ENCODE measurements at regions not wholly inside any gene's neighbourhood (a gene's known extent, or its start where the extent isn't known, plus 50 kb on each side); places are given as distances from the start of the nearest gene placed in this dataset.

GRCh38 chr9:105004466-105005090, 76.6 kb upstream of the ABCA1 start:
- H3F3A ChIP-seq (ENCODE audit: insufficient read depth, low read length, poor library complexity, severe bottlenecking), result no peaks in the 10 kb centered on the region
- no peak overlapping the region for H3K4me3 ChIP-seq (ENCODE audit: low read length)
- H4K20me1 ChIP-seq (ENCODE audit: insufficient read depth), result no peaks in the 10 kb centered on the region
- no peak overlapping the region for H3K9ac ChIP-seq (ENCODE audit: low read length)
- no peaks in the 10 kb centered on the region for H3K79me2 ChIP-seq (replicated peaks; ENCODE audit: insufficient read depth, low read length)
- H3K27ac ChIP-seq (ENCODE audit: low read length), result no peak overlapping the region
- no peak overlapping the region for H2AFZ ChIP-seq (ENCODE audit: low read depth, low read length)
- H3K9me3 ChIP-seq (ENCODE audit: low read length), result no peaks in the 10 kb centered on the region
- no peak overlapping the region for H3K4me2 ChIP-seq (ENCODE audit: low read length)
- no peak for TF ChIP-seq POLR2AphosphoS5 (IDR thresholded peaks at IDR 0.05)
- no peak for TF ChIP-seq EP300 (conservative IDR thresholded peaks at IDR 0.05; ENCODE audit: poor library complexity, severe bottlenecking)
- TF ChIP-seq RAD21 (conservative IDR thresholded peaks at IDR 0.05), result no peak
- TF ChIP-seq, protein P1, sequence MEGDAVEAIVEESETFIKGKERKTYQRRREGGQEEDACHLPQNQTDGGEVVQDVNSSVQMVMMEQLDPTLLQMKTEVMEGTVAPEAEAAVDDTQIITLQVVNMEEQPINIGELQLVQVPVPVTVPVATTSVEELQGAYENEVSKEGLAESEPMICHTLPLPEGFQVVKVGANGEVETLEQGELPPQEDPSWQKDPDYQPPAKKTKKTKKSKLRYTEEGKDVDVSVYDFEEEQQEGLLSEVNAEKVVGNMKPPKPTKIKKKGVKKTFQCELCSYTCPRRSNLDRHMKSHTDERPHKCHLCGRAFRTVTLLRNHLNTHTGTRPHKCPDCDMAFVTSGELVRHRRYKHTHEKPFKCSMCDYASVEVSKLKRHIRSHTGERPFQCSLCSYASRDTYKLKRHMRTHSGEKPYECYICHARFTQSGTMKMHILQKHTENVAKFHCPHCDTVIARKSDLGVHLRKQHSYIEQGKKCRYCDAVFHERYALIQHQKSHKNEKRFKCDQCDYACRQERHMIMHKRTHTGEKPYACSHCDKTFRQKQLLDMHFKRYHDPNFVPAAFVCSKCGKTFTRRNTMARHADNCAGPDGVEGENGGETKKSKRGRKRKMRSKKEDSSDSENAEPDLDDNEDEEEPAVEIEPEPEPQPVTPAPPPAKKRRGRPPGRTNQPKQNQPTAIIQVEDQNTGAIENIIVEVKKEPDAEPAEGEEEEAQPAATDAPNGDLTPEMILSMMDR (IDR thresholded peaks at IDR 0.05; ENCODE audit: poor library complexity, severe bottlenecking), result no peak
- TF ChIP-seq SMC3 (conservative IDR thresholded peaks at IDR 0.05; ENCODE audit: poor library complexity), result no peak
- no peak for TF ChIP-seq MXI1 (conservative IDR thresholded peaks at IDR 0.05; ENCODE audit: poor library complexity, severe bottlenecking)
- no peak for TF ChIP-seq TAF1 (IDR thresholded peaks at IDR 0.05; ENCODE audit: low read depth)
- TF ChIP-seq, protein P2, sequence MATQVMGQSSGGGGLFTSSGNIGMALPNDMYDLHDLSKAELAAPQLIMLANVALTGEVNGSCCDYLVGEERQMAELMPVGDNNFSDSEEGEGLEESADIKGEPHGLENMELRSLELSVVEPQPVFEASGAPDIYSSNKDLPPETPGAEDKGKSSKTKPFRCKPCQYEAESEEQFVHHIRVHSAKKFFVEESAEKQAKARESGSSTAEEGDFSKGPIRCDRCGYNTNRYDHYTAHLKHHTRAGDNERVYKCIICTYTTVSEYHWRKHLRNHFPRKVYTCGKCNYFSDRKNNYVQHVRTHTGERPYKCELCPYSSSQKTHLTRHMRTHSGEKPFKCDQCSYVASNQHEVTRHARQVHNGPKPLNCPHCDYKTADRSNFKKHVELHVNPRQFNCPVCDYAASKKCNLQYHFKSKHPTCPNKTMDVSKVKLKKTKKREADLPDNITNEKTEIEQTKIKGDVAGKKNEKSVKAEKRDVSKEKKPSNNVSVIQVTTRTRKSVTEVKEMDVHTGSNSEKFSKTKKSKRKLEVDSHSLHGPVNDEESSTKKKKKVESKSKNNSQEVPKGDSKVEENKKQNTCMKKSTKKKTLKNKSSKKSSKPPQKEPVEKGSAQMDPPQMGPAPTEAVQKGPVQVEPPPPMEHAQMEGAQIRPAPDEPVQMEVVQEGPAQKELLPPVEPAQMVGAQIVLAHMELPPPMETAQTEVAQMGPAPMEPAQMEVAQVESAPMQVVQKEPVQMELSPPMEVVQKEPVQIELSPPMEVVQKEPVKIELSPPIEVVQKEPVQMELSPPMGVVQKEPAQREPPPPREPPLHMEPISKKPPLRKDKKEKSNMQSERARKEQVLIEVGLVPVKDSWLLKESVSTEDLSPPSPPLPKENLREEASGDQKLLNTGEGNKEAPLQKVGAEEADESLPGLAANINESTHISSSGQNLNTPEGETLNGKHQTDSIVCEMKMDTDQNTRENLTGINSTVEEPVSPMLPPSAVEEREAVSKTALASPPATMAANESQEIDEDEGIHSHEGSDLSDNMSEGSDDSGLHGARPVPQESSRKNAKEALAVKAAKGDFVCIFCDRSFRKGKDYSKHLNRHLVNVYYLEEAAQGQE (IDR thresholded peaks at IDR 0.05; ENCODE audit: borderline replicate concordance), result no peak
- no peak for TF ChIP-seq EZH2 (IDR thresholded peaks at IDR 0.05; ENCODE audit: borderline replicate concordance, insufficient read depth, low read length, poor library complexity, severe bottlenecking)
- H3K27me3 ChIP-seq (ENCODE audit: insufficient read depth, low read depth, low read length), result no peaks in the 10 kb centered on the region
- H3K36me3 ChIP-seq (ENCODE audit: insufficient read depth, low read length), result no peaks in the 10 kb centered on the region
- H3K9me2 ChIP-seq (ENCODE audit: insufficient read depth, low read length), result no peaks in the 10 kb centered on the region

DNA sequence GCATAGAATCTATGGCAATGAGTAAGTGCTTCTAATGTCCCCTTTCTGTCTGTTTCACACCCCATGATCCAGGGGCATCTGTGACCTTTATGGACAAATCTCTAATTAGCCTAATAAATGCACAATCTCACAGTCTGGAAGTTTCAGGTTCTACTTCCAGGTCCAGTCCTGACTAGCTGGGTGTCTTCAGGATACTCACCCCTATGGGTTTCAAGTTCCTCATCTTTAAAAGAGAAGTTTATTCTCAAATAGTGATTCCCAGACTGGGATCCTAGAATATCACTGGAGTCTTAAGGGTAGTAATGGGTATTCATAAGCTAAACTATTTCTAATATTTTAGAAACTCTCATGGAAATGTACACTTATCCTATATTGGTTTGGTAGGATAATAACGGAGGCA, 77.2 kb upstream of the ABCA1 start:
- H3K79me2 ChIP-seq (replicated peaks; ENCODE audit: insufficient read depth, low read length), result no peaks in the 10 kb centered on the region
- H3F3A ChIP-seq (ENCODE audit: insufficient read depth, low read length, poor library complexity, severe bottlenecking), result no peaks in the 10 kb centered on the region
- H3K36me3 ChIP-seq (ENCODE audit: insufficient read depth, low read length), result no peaks in the 10 kb centered on the region
- H3K4me3 ChIP-seq (ENCODE audit: low read length), result no peak overlapping the region
- H3K4me2 ChIP-seq (ENCODE audit: low read length), result no peak overlapping the region
- TF ChIP-seq, protein P1 (IDR thresholded peaks at IDR 0.05; ENCODE audit: poor library complexity, severe bottlenecking), result no peak
- TF ChIP-seq TAF1 (IDR thresholded peaks at IDR 0.05; ENCODE audit: low read depth) (no peak), SMC3 (conservative IDR thresholded peaks at IDR 0.05; ENCODE audit: poor library complexity) (no peak), MXI1 (conservative IDR thresholded peaks at IDR 0.05; ENCODE audit: poor library complexity, severe bottlenecking) (no peak), EP300 (conservative IDR thresholded peaks at IDR 0.05; ENCODE audit: poor library complexity, severe bottlenecking) (no peak)
- no peaks in the 10 kb centered on the region for H4K20me1 ChIP-seq (ENCODE audit: insufficient read depth)
- no peaks in the 10 kb centered on the region for H3K9me3 ChIP-seq (ENCODE audit: low read length)
- no peak overlapping the region for H3K27ac ChIP-seq (ENCODE audit: low read length)
- no peaks in the 10 kb centered on the region for H3K27me3 ChIP-seq (ENCODE audit: insufficient read depth, low read depth, low read length)
- no peak overlapping the region for H3K9ac ChIP-seq (ENCODE audit: low read length)
- no peak overlapping the region for H2AFZ ChIP-seq (ENCODE audit: low read depth, low read length)
- H3K9me2 ChIP-seq (ENCODE audit: insufficient read depth, low read length), result no peaks in the 10 kb centered on the region
